ENCODE measurements at regions not wholly inside any gene's neighbourhood (a gene's known extent, or its start where the extent isn't known, plus 50 kb on each side); places are given as distances from the start of the nearest gene placed in this dataset.

DNA sequence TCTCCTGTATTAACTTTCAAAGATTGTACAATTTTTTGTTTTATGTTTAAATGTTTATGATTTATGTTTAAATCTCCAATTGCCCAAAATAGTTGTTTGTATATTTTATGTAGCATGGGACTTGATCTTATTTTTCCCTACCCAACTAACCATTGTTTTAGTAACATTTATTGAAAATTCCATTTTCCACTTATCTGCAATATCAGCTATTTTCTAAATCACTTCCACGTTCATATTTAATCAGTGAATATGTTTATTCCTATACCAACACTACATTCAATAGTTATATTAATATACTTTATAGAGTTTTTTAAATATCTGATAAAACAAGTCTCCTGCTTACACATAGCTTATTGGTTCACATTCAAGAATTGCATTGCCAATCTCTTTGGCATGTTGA is 532.2 kb downstream of the CHSY3 start:
- Histone ChIP-seq H3K4me1 (ENCODE audit: insufficient read depth) (no peaks in the 10 kb centered on the region), H3K4me3 (no peak overlapping the region), H3K36me3 (ENCODE audit: insufficient read depth) (no peaks in the 10 kb centered on the region), H3K79me2 (replicated peaks; ENCODE audit: insufficient read depth) (no peaks in the 10 kb centered on the region), H3K4me2 (no peak overlapping the region), H3K9me2 (ENCODE audit: insufficient read depth) (no peaks in the 10 kb centered on the region), H3K27ac (ENCODE audit: low read depth) (no peak overlapping the region), H4K20me1 (replicated peaks; ENCODE audit: insufficient read depth) (no peaks in the 10 kb centered on the region), H2AFZ (no peak overlapping the region), H3K27me3 (ENCODE audit: insufficient read depth) (no peaks in the 10 kb centered on the region), H3F3A (replicated peaks; ENCODE audit: low read depth) (no peaks in the 10 kb centered on the region)
- DNase-seq (ENCODE audit: low spot score) (no peak), ATAC-seq (no peak)
- TF ChIP-seq EZH2phosphoT487 (IDR thresholded peaks at IDR 0.05; ENCODE audit: unreplicated experiment) (no peak), NANOG (IDR thresholded peaks at IDR 0.05; ENCODE audit: borderline replicate concordance) (no peak), ZNF331 (CRISPR knock-in tag; IDR thresholded peaks at IDR 0.05; ENCODE audit: low read depth) (no peak), CREB1 (CRISPR knock-in tag; IDR thresholded peaks at IDR 0.05; ENCODE audit: low read depth) (no peak), EZH2 (IDR thresholded peaks at IDR 0.05; ENCODE audit: low read depth, unreplicated experiment) (no peak), POLR2AphosphoS5 (IDR thresholded peaks at IDR 0.05; ENCODE audit: low read depth) (no peak), JUNB (IDR thresholded peaks at IDR 0.05; ENCODE audit: unreplicated experiment) (no peak), STAT1 (IDR thresholded peaks at IDR 0.05; ENCODE audit: unreplicated experiment) (no peak), ZNF114 (CRISPR knock-in tag; IDR thresholded peaks at IDR 0.05) (no peak)
- TF ChIP-seq, protein P1, sequence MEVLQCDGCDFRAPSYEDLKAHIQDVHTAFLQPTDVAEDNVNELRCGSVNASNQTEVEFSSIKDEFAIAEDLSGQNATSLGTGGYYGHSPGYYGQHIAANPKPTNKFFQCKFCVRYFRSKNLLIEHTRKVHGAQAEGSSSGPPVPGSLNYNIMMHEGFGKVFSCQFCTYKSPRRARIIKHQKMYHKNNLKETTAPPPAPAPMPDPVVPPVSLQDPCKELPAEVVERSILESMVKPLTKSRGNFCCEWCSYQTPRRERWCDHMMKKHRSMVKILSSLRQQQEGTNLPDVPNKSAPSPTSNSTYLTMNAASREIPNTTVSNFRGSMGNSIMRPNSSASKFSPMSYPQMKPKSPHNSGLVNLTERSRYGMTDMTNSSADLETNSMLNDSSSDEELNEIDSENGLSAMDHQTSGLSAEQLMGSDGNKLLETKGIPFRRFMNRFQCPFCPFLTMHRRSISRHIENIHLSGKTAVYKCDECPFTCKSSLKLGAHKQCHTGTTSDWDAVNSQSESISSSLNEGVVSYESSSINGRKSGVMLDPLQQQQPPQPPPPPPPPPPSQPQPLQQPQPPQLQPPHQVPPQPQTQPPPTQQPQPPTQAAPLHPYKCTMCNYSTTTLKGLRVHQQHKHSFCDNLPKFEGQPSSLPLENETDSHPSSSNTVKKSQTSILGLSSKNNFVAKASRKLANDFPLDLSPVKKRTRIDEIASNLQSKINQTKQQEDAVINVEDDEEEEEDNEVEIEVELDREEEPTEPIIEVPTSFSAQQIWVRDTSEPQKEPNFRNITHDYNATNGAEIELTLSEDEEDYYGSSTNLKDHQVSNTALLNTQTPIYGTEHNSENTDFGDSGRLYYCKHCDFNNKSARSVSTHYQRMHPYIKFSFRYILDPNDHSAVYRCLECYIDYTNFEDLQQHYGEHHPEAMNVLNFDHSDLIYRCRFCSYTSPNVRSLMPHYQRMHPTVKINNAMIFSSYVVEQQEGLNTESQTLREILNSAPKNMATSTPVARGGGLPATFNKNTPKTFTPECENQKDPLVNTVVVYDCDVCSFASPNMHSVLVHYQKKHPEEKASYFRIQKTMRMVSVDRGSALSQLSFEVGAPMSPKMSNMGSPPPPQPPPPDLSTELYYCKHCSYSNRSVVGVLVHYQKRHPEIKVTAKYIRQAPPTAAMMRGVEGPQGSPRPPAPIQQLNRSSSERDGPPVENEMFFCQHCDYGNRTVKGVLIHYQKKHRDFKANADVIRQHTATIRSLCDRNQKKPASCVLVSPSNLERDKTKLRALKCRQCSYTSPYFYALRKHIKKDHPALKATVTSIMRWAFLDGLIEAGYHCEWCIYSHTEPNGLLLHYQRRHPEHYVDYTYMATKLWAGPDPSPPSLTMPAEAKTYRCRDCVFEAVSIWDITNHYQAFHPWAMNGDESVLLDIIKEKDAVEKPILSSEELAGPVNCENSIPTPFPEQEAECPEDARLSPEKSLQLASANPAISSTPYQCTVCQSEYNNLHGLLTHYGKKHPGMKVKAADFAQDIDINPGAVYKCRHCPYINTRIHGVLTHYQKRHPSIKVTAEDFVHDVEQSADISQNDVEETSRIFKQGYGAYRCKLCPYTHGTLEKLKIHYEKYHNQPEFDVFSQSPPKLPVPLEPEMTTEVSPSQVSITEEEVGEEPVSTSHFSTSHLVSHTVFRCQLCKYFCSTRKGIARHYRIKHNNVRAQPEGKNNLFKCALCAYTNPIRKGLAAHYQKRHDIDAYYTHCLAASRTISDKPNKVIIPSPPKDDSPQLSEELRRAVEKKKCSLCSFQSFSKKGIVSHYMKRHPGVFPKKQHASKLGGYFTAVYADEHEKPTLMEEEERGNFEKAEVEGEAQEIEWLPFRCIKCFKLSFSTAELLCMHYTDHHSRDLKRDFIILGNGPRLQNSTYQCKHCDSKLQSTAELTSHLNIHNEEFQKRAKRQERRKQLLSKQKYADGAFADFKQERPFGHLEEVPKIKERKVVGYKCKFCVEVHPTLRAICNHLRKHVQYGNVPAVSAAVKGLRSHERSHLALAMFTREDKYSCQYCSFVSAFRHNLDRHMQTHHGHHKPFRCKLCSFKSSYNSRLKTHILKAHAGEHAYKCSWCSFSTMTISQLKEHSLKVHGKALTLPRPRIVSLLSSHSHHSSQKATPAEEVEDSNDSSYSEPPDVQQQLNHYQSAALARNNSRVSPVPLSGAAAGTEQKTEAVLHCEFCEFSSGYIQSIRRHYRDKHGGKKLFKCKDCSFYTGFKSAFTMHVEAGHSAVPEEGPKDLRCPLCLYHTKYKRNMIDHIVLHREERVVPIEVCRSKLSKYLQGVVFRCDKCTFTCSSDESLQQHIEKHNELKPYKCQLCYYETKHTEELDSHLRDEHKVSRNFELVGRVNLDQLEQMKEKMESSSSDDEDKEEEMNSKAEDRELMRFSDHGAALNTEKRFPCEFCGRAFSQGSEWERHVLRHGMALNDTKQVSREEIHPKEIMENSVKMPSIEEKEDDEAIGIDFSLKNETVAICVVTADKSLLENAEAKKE (CRISPR knock-in tag; IDR thresholded peaks at IDR 0.05), result no peak
- TF ChIP-seq, protein P2, sequence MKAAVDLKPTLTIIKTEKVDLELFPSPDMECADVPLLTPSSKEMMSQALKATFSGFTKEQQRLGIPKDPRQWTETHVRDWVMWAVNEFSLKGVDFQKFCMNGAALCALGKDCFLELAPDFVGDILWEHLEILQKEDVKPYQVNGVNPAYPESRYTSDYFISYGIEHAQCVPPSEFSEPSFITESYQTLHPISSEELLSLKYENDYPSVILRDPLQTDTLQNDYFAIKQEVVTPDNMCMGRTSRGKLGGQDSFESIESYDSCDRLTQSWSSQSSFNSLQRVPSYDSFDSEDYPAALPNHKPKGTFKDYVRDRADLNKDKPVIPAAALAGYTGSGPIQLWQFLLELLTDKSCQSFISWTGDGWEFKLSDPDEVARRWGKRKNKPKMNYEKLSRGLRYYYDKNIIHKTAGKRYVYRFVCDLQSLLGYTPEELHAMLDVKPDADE (IDR thresholded peaks at IDR 0.05), result no peak
- TF ChIP-seq, protein P3, sequence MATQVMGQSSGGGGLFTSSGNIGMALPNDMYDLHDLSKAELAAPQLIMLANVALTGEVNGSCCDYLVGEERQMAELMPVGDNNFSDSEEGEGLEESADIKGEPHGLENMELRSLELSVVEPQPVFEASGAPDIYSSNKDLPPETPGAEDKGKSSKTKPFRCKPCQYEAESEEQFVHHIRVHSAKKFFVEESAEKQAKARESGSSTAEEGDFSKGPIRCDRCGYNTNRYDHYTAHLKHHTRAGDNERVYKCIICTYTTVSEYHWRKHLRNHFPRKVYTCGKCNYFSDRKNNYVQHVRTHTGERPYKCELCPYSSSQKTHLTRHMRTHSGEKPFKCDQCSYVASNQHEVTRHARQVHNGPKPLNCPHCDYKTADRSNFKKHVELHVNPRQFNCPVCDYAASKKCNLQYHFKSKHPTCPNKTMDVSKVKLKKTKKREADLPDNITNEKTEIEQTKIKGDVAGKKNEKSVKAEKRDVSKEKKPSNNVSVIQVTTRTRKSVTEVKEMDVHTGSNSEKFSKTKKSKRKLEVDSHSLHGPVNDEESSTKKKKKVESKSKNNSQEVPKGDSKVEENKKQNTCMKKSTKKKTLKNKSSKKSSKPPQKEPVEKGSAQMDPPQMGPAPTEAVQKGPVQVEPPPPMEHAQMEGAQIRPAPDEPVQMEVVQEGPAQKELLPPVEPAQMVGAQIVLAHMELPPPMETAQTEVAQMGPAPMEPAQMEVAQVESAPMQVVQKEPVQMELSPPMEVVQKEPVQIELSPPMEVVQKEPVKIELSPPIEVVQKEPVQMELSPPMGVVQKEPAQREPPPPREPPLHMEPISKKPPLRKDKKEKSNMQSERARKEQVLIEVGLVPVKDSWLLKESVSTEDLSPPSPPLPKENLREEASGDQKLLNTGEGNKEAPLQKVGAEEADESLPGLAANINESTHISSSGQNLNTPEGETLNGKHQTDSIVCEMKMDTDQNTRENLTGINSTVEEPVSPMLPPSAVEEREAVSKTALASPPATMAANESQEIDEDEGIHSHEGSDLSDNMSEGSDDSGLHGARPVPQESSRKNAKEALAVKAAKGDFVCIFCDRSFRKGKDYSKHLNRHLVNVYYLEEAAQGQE (IDR thresholded peaks at IDR 0.05; ENCODE audit: unreplicated experiment), result no peak
- TF ChIP-seq, protein P4, sequence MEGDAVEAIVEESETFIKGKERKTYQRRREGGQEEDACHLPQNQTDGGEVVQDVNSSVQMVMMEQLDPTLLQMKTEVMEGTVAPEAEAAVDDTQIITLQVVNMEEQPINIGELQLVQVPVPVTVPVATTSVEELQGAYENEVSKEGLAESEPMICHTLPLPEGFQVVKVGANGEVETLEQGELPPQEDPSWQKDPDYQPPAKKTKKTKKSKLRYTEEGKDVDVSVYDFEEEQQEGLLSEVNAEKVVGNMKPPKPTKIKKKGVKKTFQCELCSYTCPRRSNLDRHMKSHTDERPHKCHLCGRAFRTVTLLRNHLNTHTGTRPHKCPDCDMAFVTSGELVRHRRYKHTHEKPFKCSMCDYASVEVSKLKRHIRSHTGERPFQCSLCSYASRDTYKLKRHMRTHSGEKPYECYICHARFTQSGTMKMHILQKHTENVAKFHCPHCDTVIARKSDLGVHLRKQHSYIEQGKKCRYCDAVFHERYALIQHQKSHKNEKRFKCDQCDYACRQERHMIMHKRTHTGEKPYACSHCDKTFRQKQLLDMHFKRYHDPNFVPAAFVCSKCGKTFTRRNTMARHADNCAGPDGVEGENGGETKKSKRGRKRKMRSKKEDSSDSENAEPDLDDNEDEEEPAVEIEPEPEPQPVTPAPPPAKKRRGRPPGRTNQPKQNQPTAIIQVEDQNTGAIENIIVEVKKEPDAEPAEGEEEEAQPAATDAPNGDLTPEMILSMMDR (conservative IDR thresholded peaks at IDR 0.05; ENCODE audit: low read depth in 2 of 2), result no peak
- no peak overlapping the region for H3K27ac Mint-ChIP-seq
- peaks cover 36% of the 10 kb centered on the region for H3K9me3 Mint-ChIP-seq
- no peaks in the 10 kb centered on the region for H3K27me3 Mint-ChIP-seq (ENCODE audit: insufficient read depth, low read depth, poor library complexity)
- no peak overlapping the region for H3K4me3 Mint-ChIP-seq
- peaks cover 18% of the 10 kb centered on the region; the same call in 2 of the 3 replicates for H3K36me3 Mint-ChIP-seq (ENCODE audit: low read depth)
- no peaks in the 10 kb centered on the region for H3K4me1 Mint-ChIP-seq

Measured in GM23338 (cell line).